Adrenal gland (tissue), 5 donors: ENCODE measurements at regions not wholly inside any gene's neighbourhood (a gene's known extent, or its start where the extent isn't known, plus 50 kb on each side); places are given as distances from the start of the nearest gene placed in this dataset.

ENCODE experiments used
- POLR2A ChIP-seq, 2 donors: fragments of 450-650 bp; IDR thresholded peaks; one replicate each; pipeline ENCODE4 v1.6.1; 2017; ENCODE audit warnings: antibody characterized with exemption in 2 of 2, mild to moderate bottlenecking in 2 of 2, moderate library complexity in 1 of 2
- TF ChIP-seq, protein P1 (sequence below), 6 experiments: fragments of 450-650 bp in 4 of 6; fragments of 200-600 bp in 2 of 6; sonication (generic) in 1 of 6; IDR thresholded peaks; 1 replicate in 5 of 6; 2 replicates in 1 of 6; pipeline versions ENCODE4 v1.5.1 to v1.8.0; 2016 to 2021; ENCODE audit warnings: antibody characterized with exemption in 6 of 6, mild to moderate bottlenecking in 2 of 6, moderate library complexity in 1 of 6
- donor health status: DM: no; HTN: no; CAD: no.

DNA sequence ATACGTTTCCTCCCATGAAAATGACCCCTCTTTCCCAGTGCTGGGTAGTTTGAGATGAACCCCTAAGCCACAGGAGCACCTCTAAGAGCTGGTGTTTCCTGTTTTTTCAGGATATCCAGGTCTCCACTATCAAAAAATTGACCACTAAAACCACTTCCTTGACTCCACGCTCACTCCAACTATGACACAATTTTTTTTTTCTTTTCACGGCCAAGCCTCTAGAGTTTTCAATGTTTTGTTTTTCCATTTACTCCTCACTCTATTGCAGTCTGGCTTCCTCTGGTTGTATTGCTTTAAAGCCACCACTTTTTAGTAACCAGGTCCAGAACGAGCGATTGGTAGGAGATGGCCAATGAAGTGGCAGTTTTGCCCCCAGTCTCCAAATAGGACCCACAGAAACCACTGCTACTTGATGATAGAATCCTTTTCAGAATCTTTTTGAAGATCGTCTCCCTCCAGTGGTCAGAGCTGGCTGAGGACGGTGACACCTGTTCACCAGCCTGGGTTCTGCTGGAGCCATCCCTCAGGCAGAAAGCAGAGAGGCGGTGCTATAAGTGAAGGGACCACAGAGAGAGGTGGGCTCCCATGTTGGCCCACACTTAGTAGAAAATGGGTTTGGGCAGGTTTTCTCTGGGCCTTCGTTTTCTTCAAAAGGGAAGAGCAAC, 454.4 kb downstream of the VRK1 start:
- TF ChIP-seq, protein P1, sequence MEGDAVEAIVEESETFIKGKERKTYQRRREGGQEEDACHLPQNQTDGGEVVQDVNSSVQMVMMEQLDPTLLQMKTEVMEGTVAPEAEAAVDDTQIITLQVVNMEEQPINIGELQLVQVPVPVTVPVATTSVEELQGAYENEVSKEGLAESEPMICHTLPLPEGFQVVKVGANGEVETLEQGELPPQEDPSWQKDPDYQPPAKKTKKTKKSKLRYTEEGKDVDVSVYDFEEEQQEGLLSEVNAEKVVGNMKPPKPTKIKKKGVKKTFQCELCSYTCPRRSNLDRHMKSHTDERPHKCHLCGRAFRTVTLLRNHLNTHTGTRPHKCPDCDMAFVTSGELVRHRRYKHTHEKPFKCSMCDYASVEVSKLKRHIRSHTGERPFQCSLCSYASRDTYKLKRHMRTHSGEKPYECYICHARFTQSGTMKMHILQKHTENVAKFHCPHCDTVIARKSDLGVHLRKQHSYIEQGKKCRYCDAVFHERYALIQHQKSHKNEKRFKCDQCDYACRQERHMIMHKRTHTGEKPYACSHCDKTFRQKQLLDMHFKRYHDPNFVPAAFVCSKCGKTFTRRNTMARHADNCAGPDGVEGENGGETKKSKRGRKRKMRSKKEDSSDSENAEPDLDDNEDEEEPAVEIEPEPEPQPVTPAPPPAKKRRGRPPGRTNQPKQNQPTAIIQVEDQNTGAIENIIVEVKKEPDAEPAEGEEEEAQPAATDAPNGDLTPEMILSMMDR (IDR thresholded peaks at IDR 0.05), result no peak
- no peak for TF ChIP-seq POLR2A (IDR thresholded peaks at IDR 0.05)
